ENCODE measurements at regions not wholly inside any gene's neighbourhood (a gene's known extent, or its start where the extent isn't known, plus 50 kb on each side); places are given as distances from the start of the nearest gene placed in this dataset.

- TF ChIP-seq POLR2A (IDR thresholded peaks at IDR 0.05) (no peak), CTCF (IDR thresholded peaks at IDR 0.05) (no peak), POLR2AphosphoS5 (IDR thresholded peaks at IDR 0.05) (no peak)
- Histone ChIP-seq H3K9me3 (no peaks in the 10 kb centered on the region), H3K27me3 (no peaks in the 10 kb centered on the region), H3K4me1 (no peaks in the 10 kb centered on the region), H3K36me3 (no peaks in the 10 kb centered on the region), H3K4me3 (no peak overlapping the region), H3K27ac (no peak overlapping the region)
- intact Hi-C loops (cut with DNase I; ENCODE audit: low total_unique reads) = no loop called here
- DNase-seq (ENCODE audit: low spot score in 2 of 2) = no peak
Observed at GRCh38 chr4:147327322-147327721, 153.6 kb upstream of the EDNRA start.

GRCh38 chr4:147328189-147328588 lies 152.7 kb upstream of the EDNRA start:
- no peak for DNase-seq (ENCODE audit: low spot score in 2 of 2)
- Histone ChIP-seq H3K27ac (no peak overlapping the region), H3K9me3 (no peaks in the 10 kb centered on the region), H3K4me1 (no peaks in the 10 kb centered on the region), H3K27me3 (no peaks in the 10 kb centered on the region), H3K4me3 (no peak overlapping the region), H3K36me3 (no peaks in the 10 kb centered on the region)
- intact Hi-C loops (cut with DNase I; ENCODE audit: low total_unique reads) = no loop called here
- TF ChIP-seq POLR2A (IDR thresholded peaks at IDR 0.05) (no peak), POLR2AphosphoS5 (IDR thresholded peaks at IDR 0.05) (no peak), CTCF (IDR thresholded peaks at IDR 0.05) (no peak)

GRCh38 chr4:147328756-147329446 lies 152.0 kb upstream of the EDNRA start:
- no peaks in the 10 kb centered on the region for H3K36me3 ChIP-seq
- H3K4me3 ChIP-seq = no peak overlapping the region
- intact Hi-C loops (cut with DNase I; ENCODE audit: low total_unique reads) = no loop called here
- no peaks in the 10 kb centered on the region for H3K4me1 ChIP-seq
- H3K27ac ChIP-seq = no peak overlapping the region
- TF ChIP-seq POLR2A (IDR thresholded peaks at IDR 0.05) (no peak), CTCF (IDR thresholded peaks at IDR 0.05) (no peak), POLR2AphosphoS5 (IDR thresholded peaks at IDR 0.05) (no peak)
- DNase-seq (ENCODE audit: low spot score in 2 of 2) = no peak
- no peaks in the 10 kb centered on the region for H3K27me3 ChIP-seq
- no peaks in the 10 kb centered on the region for H3K9me3 ChIP-seq

GRCh38 chr4:147332091-147332490 lies 148.8 kb upstream of the EDNRA start:
- Histone ChIP-seq H3K36me3 (no peaks in the 10 kb centered on the region), H3K4me1 (no peaks in the 10 kb centered on the region), H3K4me3 (no peak overlapping the region), H3K9me3 (no peaks in the 10 kb centered on the region), H3K27me3 (no peaks in the 10 kb centered on the region), H3K27ac (no peak overlapping the region)
- DNase-seq (ENCODE audit: low spot score in 2 of 2) = no peak
- TF ChIP-seq POLR2A (IDR thresholded peaks at IDR 0.05) (no peak), POLR2AphosphoS5 (IDR thresholded peaks at IDR 0.05) (no peak), CTCF (IDR thresholded peaks at IDR 0.05) (no peak)
- intact Hi-C loops (cut with DNase I; ENCODE audit: low total_unique reads) = no loop called here

GRCh38 chr4:147334478-147334877 lies 146.4 kb upstream of the EDNRA start:
- TF ChIP-seq CTCF (IDR thresholded peaks at IDR 0.05) (no peak), POLR2AphosphoS5 (IDR thresholded peaks at IDR 0.05) (no peak), POLR2A (IDR thresholded peaks at IDR 0.05) (no peak)
- Histone ChIP-seq H3K4me1 (no peaks in the 10 kb centered on the region), H3K36me3 (no peaks in the 10 kb centered on the region), H3K9me3 (no peaks in the 10 kb centered on the region), H3K27ac (no peak overlapping the region), H3K4me3 (no peak overlapping the region), H3K27me3 (no peaks in the 10 kb centered on the region)
- intact Hi-C loops (cut with DNase I; ENCODE audit: low total_unique reads) = no loop called here
- no peak for DNase-seq (ENCODE audit: low spot score in 2 of 2)

Measured in breast epithelium (tissue), 4 donors.